NCI-H446 treated with DMSO at 0.1 percent for 48 hours (cell line): ENCODE measurements at regions not wholly inside any gene's neighbourhood (a gene's known extent, or its start where the extent isn't known, plus 50 kb on each side); places are given as distances from the start of the nearest gene placed in this dataset.
"Not testable (repeated sequence)": the region's sequence is repeated elsewhere in the genome, so short reads cannot be mapped to it uniquely, and the experiment has no call there.

Experiments used
- DNase-seq: peaks from one replicate; lab custom pipeline; 2025; lab: John Stamatoyannopoulos, UW

- DNase-seq, result no peak
Observed at GRCh38 chr6:74631564-74631963, 574.3 kb downstream of the COL12A1 start.

GRCh38 chr6:74626288-74626687 lies 579.6 kb downstream of the COL12A1 start:
- DNase-seq, result no peak

- DNase-seq, result no peak
Observed at GRCh38 chr6:74623027-74623426, 582.8 kb downstream of the COL12A1 start.

- DNase-seq, result no peak
Observed at GRCh38 chr6:74611220-74611619, 594.6 kb downstream of the COL12A1 start.

- DNase-seq, result no peak
Observed at GRCh38 chr6:74610352-74610751, 595.5 kb downstream of the COL12A1 start.

GRCh38 chr6:74609871-74610270 lies 596.0 kb downstream of the COL12A1 start:
- DNase-seq, result no peak

GRCh38 chr6:74607934-74608333 lies 597.9 kb downstream of the COL12A1 start:
- no peak for DNase-seq

- no peak for DNase-seq
Observed at GRCh38 chr6:74607468-74607867, 598.4 kb downstream of the COL12A1 start.

- no peak for DNase-seq
Observed at GRCh38 chr6:74606582-74607071, 599.2 kb downstream of the COL12A1 start.

- no peak for DNase-seq
Observed at GRCh38 chr6:74605922-74606581, 599.8 kb downstream of the COL12A1 start.

- DNase-seq, result no peak
Observed at GRCh38 chr6:74604279-74604678, 601.6 kb downstream of the COL12A1 start.

GRCh38 chr6:74603322-74604076 lies 602.4 kb downstream of the COL12A1 start:
- no peak for DNase-seq

GRCh38 chr6:74602206-74602605 lies 603.6 kb downstream of the COL12A1 start:
- DNase-seq, result no peak

- no peak for DNase-seq
Observed at GRCh38 chr6:74598462-74599393, 607.1 kb downstream of the COL12A1 start.

- DNase-seq, result no peak
Observed at GRCh38 chr6:74597840-74598239, 608.0 kb downstream of the COL12A1 start.

- no peak for DNase-seq
Observed at GRCh38 chr6:74597266-74597665, 608.6 kb downstream of the COL12A1 start.

GRCh38 chr6:74596588-74596987 lies 609.3 kb downstream of the COL12A1 start:
- no peak for DNase-seq

- not testable (repeated sequence) for DNase-seq
Observed at GRCh38 chr6:74594350-74594749, 611.5 kb downstream of the COL12A1 start.

GRCh38 chr6:74588094-74588832 lies 617.6 kb downstream of the COL12A1 start:
- no peak for DNase-seq

- DNase-seq, result no peak
Observed at GRCh38 chr6:74587386-74587785, 618.5 kb downstream of the COL12A1 start.

- DNase-seq, result no peak
Observed at GRCh38 chr6:74585753-74586152, 620.1 kb downstream of the COL12A1 start.

- no peak for DNase-seq
Observed at GRCh38 chr6:74581681-74582080, 624.2 kb downstream of the COL12A1 start.
